Activated CD4-positive, alpha-beta T cell treated with anti-CD3 and anti-CD28 coated beads, Interleukin-2, amount 10 ng/mL, durations not matched to agents 24 days and 14 days (primary cell): ENCODE measurements at regions not wholly inside any gene's neighbourhood (a gene's known extent, or its start where the extent isn't known, plus 50 kb on each side); places are given as distances from the start of the nearest gene placed in this dataset.

ENCODE experiments used
- DNase-seq: peaks from one replicate; pipeline ENCODE4 v3.0.0; 2022
- H3K27ac Mint-ChIP-seq: one replicate; pipeline ENCODE4 v1.8.0; 2022; ENCODE audit warnings: mild to moderate bottlenecking, mixed read lengths
- H3K27me3 Mint-ChIP-seq: one replicate; pipeline ENCODE4 v1.8.0; 2022; ENCODE audit warnings: mixed read lengths
- H3K36me3 Mint-ChIP-seq: one replicate; pipeline ENCODE4 v1.8.0; 2022; ENCODE audit warnings: low read depth, mild to moderate bottlenecking, mixed read lengths
- H3K4me1 Mint-ChIP-seq: one replicate; pipeline ENCODE4 v1.8.0; 2021; ENCODE audit warnings: mixed read lengths
- H3K4me3 Mint-ChIP-seq: one replicate; pipeline ENCODE4 v1.8.0; 2022; ENCODE audit warnings: mild to moderate bottlenecking, moderate library complexity, mixed read lengths
- H3K9me3 Mint-ChIP-seq: one replicate; pipeline ENCODE4 v1.8.0; 2021; ENCODE audit warnings: mixed read lengths
- intact Hi-C: fragments of 100-400 bp; cut with micrococcal nuclease; formaldehyde crosslinking; loops from one replicate; pipeline ENCODE4 v1.15.1; 2023

- H3K36me3 Mint-ChIP-seq: no peaks in the 10 kb centered on the region
- H3K4me3 Mint-ChIP-seq: no peak overlapping the region
- no peaks in the 10 kb centered on the region for H3K4me1 Mint-ChIP-seq
- intact Hi-C loops: no loop called here
- no peaks in the 10 kb centered on the region for H3K27me3 Mint-ChIP-seq
- no peaks in the 10 kb centered on the region for H3K9me3 Mint-ChIP-seq
- no peak overlapping the region for H3K27ac Mint-ChIP-seq
- no peak for DNase-seq
These were observed 604.4 kb downstream of the PRELID2 start for GRCh38 chr5:145230781-145231180.

GRCh38 chr5:145228564-145228963 is 606.6 kb downstream of the PRELID2 start:
- no peaks in the 10 kb centered on the region for H3K36me3 Mint-ChIP-seq
- no peaks in the 10 kb centered on the region for H3K27me3 Mint-ChIP-seq
- H3K9me3 Mint-ChIP-seq: no peaks in the 10 kb centered on the region
- H3K4me3 Mint-ChIP-seq: no peak overlapping the region
- DNase-seq: no peak
- H3K4me1 Mint-ChIP-seq: no peaks in the 10 kb centered on the region
- intact Hi-C loops: no loop called here
- H3K27ac Mint-ChIP-seq: no peak overlapping the region

- H3K36me3 Mint-ChIP-seq: no peaks in the 10 kb centered on the region
- intact Hi-C loops: no loop called here
- no peaks in the 10 kb centered on the region for H3K27me3 Mint-ChIP-seq
- DNase-seq: no peak
- H3K4me3 Mint-ChIP-seq: no peak overlapping the region
- no peak overlapping the region for H3K27ac Mint-ChIP-seq
- no peaks in the 10 kb centered on the region for H3K4me1 Mint-ChIP-seq
- H3K9me3 Mint-ChIP-seq: no peaks in the 10 kb centered on the region
These were observed 607.3 kb downstream of the PRELID2 start for GRCh38 chr5:145227881-145228280.

- no peak for DNase-seq
- Mint-ChIP-seq H3K36me3 (no peaks in the 10 kb centered on the region), H3K4me3 (no peak overlapping the region), H3K27me3 (no peaks in the 10 kb centered on the region), H3K4me1 (no peaks in the 10 kb centered on the region), H3K27ac (no peak overlapping the region), H3K9me3 (no peaks in the 10 kb centered on the region)
- intact Hi-C loops: no loop called here
These were observed 608.4 kb downstream of the PRELID2 start for GRCh38 chr5:145226726-145227125.

- Mint-ChIP-seq H3K27ac (no peak overlapping the region), H3K4me1 (no peaks in the 10 kb centered on the region), H3K4me3 (no peak overlapping the region), H3K36me3 (no peaks in the 10 kb centered on the region), H3K9me3 (no peaks in the 10 kb centered on the region), H3K27me3 (no peaks in the 10 kb centered on the region)
- intact Hi-C loops: no loop called here
- DNase-seq: no peak
These were observed 609.6 kb downstream of the PRELID2 start for GRCh38 chr5:145225529-145225928.

- Mint-ChIP-seq H3K9me3 (no peaks in the 10 kb centered on the region), H3K27ac (no peak overlapping the region), H3K4me3 (no peak overlapping the region), H3K4me1 (no peaks in the 10 kb centered on the region), H3K36me3 (no peaks in the 10 kb centered on the region), H3K27me3 (no peaks in the 10 kb centered on the region)
- intact Hi-C loops: no loop called here
- no peak for DNase-seq
These were observed 611.6 kb downstream of the PRELID2 start for GRCh38 chr5:145223582-145223981.

- DNase-seq: no peak
- no peaks in the 10 kb centered on the region for H3K27me3 Mint-ChIP-seq
- no peaks in the 10 kb centered on the region for H3K4me1 Mint-ChIP-seq
- no peak overlapping the region for H3K4me3 Mint-ChIP-seq
- no peaks in the 10 kb centered on the region for H3K9me3 Mint-ChIP-seq
- H3K36me3 Mint-ChIP-seq: no peaks in the 10 kb centered on the region
- intact Hi-C loops: no loop called here
- no peak overlapping the region for H3K27ac Mint-ChIP-seq
These were observed 612.5 kb downstream of the PRELID2 start for GRCh38 chr5:145222622-145223021.

- Mint-ChIP-seq H3K9me3 (no peaks in the 10 kb centered on the region), H3K27me3 (no peaks in the 10 kb centered on the region), H3K27ac (no peak overlapping the region), H3K36me3 (no peaks in the 10 kb centered on the region), H3K4me1 (no peaks in the 10 kb centered on the region), H3K4me3 (no peak overlapping the region)
- no peak for DNase-seq
- intact Hi-C loops: no loop called here
These were observed 613.7 kb downstream of the PRELID2 start for GRCh38 chr5:145221416-145221815.

- H3K36me3 Mint-ChIP-seq: no peaks in the 10 kb centered on the region
- H3K27me3 Mint-ChIP-seq: no peaks in the 10 kb centered on the region
- no peak for DNase-seq
- no peaks in the 10 kb centered on the region for H3K9me3 Mint-ChIP-seq
- no peaks in the 10 kb centered on the region for H3K4me1 Mint-ChIP-seq
- intact Hi-C loops: no loop called here
- no peak overlapping the region for H3K4me3 Mint-ChIP-seq
- no peak overlapping the region for H3K27ac Mint-ChIP-seq
These were observed 614.7 kb downstream of the PRELID2 start for GRCh38 chr5:145220481-145220880.

- Mint-ChIP-seq H3K4me3 (no peak overlapping the region), H3K9me3 (no peaks in the 10 kb centered on the region), H3K4me1 (no peaks in the 10 kb centered on the region), H3K27ac (no peak overlapping the region), H3K36me3 (no peaks in the 10 kb centered on the region), H3K27me3 (no peaks in the 10 kb centered on the region)
- no peak for DNase-seq
- intact Hi-C loops: no loop called here
These were observed 616.2 kb downstream of the PRELID2 start for GRCh38 chr5:145218982-145219381.

- no peak for DNase-seq
- Mint-ChIP-seq H3K27ac (no peak overlapping the region), H3K36me3 (no peaks in the 10 kb centered on the region), H3K4me3 (no peak overlapping the region), H3K27me3 (no peaks in the 10 kb centered on the region), H3K9me3 (no peaks in the 10 kb centered on the region), H3K4me1 (no peaks in the 10 kb centered on the region)
- intact Hi-C loops: no loop called here
These were observed 617.1 kb downstream of the PRELID2 start for GRCh38 chr5:145218019-145218418.

GRCh38 chr5:145210020-145210419 is 625.1 kb downstream of the PRELID2 start:
- H3K27me3 Mint-ChIP-seq: no peaks in the 10 kb centered on the region

GRCh38 chr5:145205546-145205945 is 629.6 kb downstream of the PRELID2 start:
- H3K36me3 Mint-ChIP-seq: no peaks in the 10 kb centered on the region
- H3K9me3 Mint-ChIP-seq: no peaks in the 10 kb centered on the region
- no peaks in the 10 kb centered on the region for H3K27me3 Mint-ChIP-seq
- no peak overlapping the region for H3K27ac Mint-ChIP-seq
- H3K4me3 Mint-ChIP-seq: no peak overlapping the region
- no peaks in the 10 kb centered on the region for H3K4me1 Mint-ChIP-seq
- intact Hi-C loops: no loop called here
- no peak for DNase-seq

More at GRCh38 chr5:145210020-145210419, 625.1 kb downstream of the PRELID2 start:
- no peak for DNase-seq
- H3K27ac Mint-ChIP-seq: no peak overlapping the region
- no peaks in the 10 kb centered on the region for H3K36me3 Mint-ChIP-seq
- H3K9me3 Mint-ChIP-seq: no peaks in the 10 kb centered on the region
- H3K4me1 Mint-ChIP-seq: no peaks in the 10 kb centered on the region
- H3K4me3 Mint-ChIP-seq: no peak overlapping the region
- intact Hi-C loops: no loop called here

GRCh38 chr5:145204743-145205142 is 630.4 kb downstream of the PRELID2 start:
- no peaks in the 10 kb centered on the region for H3K36me3 Mint-ChIP-seq
- H3K4me3 Mint-ChIP-seq: no peak overlapping the region
- H3K27ac Mint-ChIP-seq: no peak overlapping the region
- H3K9me3 Mint-ChIP-seq: no peaks in the 10 kb centered on the region
- H3K27me3 Mint-ChIP-seq: no peaks in the 10 kb centered on the region
- no peaks in the 10 kb centered on the region for H3K4me1 Mint-ChIP-seq
- no peak for DNase-seq
- intact Hi-C loops: no loop called here

- Mint-ChIP-seq H3K27ac (no peak overlapping the region), H3K4me1 (no peaks in the 10 kb centered on the region), H3K27me3 (no peaks in the 10 kb centered on the region), H3K9me3 (no peaks in the 10 kb centered on the region), H3K36me3 (no peaks in the 10 kb centered on the region), H3K4me3 (no peak overlapping the region)
- intact Hi-C loops: no loop called here
- DNase-seq: no peak
These were observed 631.9 kb downstream of the PRELID2 start for GRCh38 chr5:145203193-145203592.
